HepG2 (cell line): ENCODE measurements at regions not wholly inside any gene's neighbourhood (a gene's known extent, or its start where the extent isn't known, plus 50 kb on each side); places are given as distances from the start of the nearest gene placed in this dataset.
"Not testable (repeated sequence)": the region's sequence is repeated elsewhere in the genome, so short reads cannot be mapped to it uniquely, and the experiment has no call there.

ENCODE experiments used
- ATAC-seq: fragments of 200-7000 bp; cut with Tn5 transposase; 3 replicates; pipeline ENCODE4 v1.9.1; 2020; ENCODE audit warnings: mild to moderate bottlenecking, moderate library complexity
- BruUV-seq: library from RNA; stranded (reverse); fragments of 400-500 nt; replicated peaks from 2 replicates; lab custom pipeline; 2021; lab: Mats Ljungman, UMichigan
- CTCF ChIA-PET: fragments of 300-600 bp; formaldehyde crosslinking; extraction: SDS; loops from one replicate; lab custom pipeline; 2021; ENCODE audit warnings: low total read pairs, inconsistent platforms, low intra/inter-chr PET ratio; lab: Yijun Ruan, JAX
- POLR2A ChIA-PET: fragments of 350-600 bp; sonication (Branson Sonifier 250); formaldehyde crosslinking; loops from one replicate; lab custom pipeline; 2020; ENCODE audit warnings: antibody characterized with exemption, inconsistent platforms; lab: Yijun Ruan, JAX
- DNase-seq: peaks from one replicate; pipeline ENCODE4 v3.0.0-alpha.2; 2015; ENCODE audit warnings: low spot score
- FAIRE-seq: peaks from 3 replicates; lab custom pipeline; 2011; peaks lifted over from hg19 to GRCh38; lab: Jason Lieb, UNC
- H2AFZ ChIP-seq: one replicate; pipeline ENCODE4 v1.6.1; 2011; ENCODE audit warnings: low read length, inconsistent platforms
- H3K27ac ChIP-seq: fragments of 300-600 bp; 3 replicates; pipeline ENCODE4 v1.8.0; 2011; ENCODE audit warnings: mixed run types, mild to moderate bottlenecking, mixed read lengths, low read length, inconsistent platforms; ENCODE audit not compliant: insufficient read depth; ENCODE audit errors: extremely low read length
- H3K27me3 ChIP-seq, 2 experiments: fragments of 200-600 bp in 1 of 2; 2 replicates in 1 of 2; 3 replicates in 1 of 2; pipeline versions ENCODE4 v1.6.0 to v1.8.0; 2011; ENCODE audit warnings: low read length in 2 of 2, mild to moderate bottlenecking in 2 of 2, moderate library complexity in 2 of 2, inconsistent platforms in 1 of 2; ENCODE audit not compliant: insufficient read depth in 2 of 2, control insufficient read depth in 1 of 2
- H3K36me3 ChIP-seq, 2 experiments: fragments of 200-600 bp in 1 of 2; replicated peaks in 1 of 2; 2 replicates in 1 of 2; 3 replicates in 1 of 2; pipeline versions ENCODE4 v1.5.1 to v1.8.0; 2011; ENCODE audit warnings: low read length in 2 of 2, inconsistent platforms in 1 of 2; ENCODE audit not compliant: insufficient read depth in 2 of 2, control insufficient read depth in 1 of 2
- H3K4me1 ChIP-seq: 2 replicates; pipeline ENCODE4 v1.5.1; 2012; ENCODE audit warnings: low read length, inconsistent platforms; ENCODE audit not compliant: insufficient read depth
- H3K4me2 ChIP-seq: 2 replicates; pipeline ENCODE4 v1.6.0; 2011; ENCODE audit warnings: low read depth, low read length, inconsistent platforms
- H3K4me3 ChIP-seq, 3 experiments: fragments of 200-600 bp in 1 of 3; sonication (generic), shearing (Covaris generic) in 1 of 3; replicated peaks in 1 of 3; 2 replicates each; pipeline ENCODE4 v1.5.1; 2011 to 2016; ENCODE audit warnings: low read length in 3 of 3, inconsistent platforms in 2 of 3, low read depth in 2 of 3, mild to moderate bottlenecking in 2 of 3, control low read depth in 1 of 3, mixed read lengths in 1 of 3; ENCODE audit not compliant: insufficient read depth in 1 of 3
- H3K79me2 ChIP-seq: one replicate; pipeline ENCODE4 v1.6.1; 2011; ENCODE audit warnings: low read length, inconsistent platforms; ENCODE audit not compliant: insufficient read depth
- H3K9ac ChIP-seq: 2 replicates; pipeline ENCODE4 v1.6.0; 2011; ENCODE audit warnings: mild to moderate bottlenecking, low read depth, low read length, inconsistent platforms; ENCODE audit not compliant: insufficient read depth
- H3K9me3 ChIP-seq: 2 replicates; pipeline ENCODE4 v1.5.1; 2012; ENCODE audit warnings: mild to moderate bottlenecking, low read length
- H4K20me1 ChIP-seq: 2 replicates; pipeline ENCODE4 v1.6.0; 2011; ENCODE audit warnings: inconsistent platforms, mild to moderate bottlenecking, low read length, moderate library complexity; ENCODE audit not compliant: insufficient read depth
- ATRX ChIP-seq: sonication (generic); formaldehyde crosslinking; IDR thresholded peaks from 2 replicates; pipeline ENCODE4 v1.4.0; 2020; ENCODE audit warnings: missing genetic modification reagents, borderline replicate concordance
- CBX2 ChIP-seq, 2 experiments: fragments of 200-600 bp in 1 of 2; sonication (generic); formaldehyde crosslinking in 1 of 2; IDR thresholded peaks; 2 replicates each; pipeline versions ENCODE4 v1.7.0 to v1.8.1; 2018 to 2022; ENCODE audit warnings: low read depth in 2 of 2, low read length in 1 of 2, mild to moderate bottlenecking in 1 of 2, missing genetic modification reagents in 1 of 2
- HHEX ChIP-seq: IDR thresholded peaks from 2 replicates; pipeline ENCODE4 v1.6.1; 2016; ENCODE audit warnings: control low read depth
- HINFP ChIP-seq: sonication (generic); formaldehyde crosslinking; IDR thresholded peaks from 2 replicates; pipeline ENCODE4 v1.4.0; 2020; ENCODE audit warnings: low read depth, mild to moderate bottlenecking, missing genetic modification reagents
- IRF1 ChIP-seq: sonication (generic); formaldehyde crosslinking; IDR thresholded peaks from 2 replicates; pipeline ENCODE4 v1.4.0; 2020; ENCODE audit warnings: low read depth, mild to moderate bottlenecking, missing genetic modification reagents
- RBM39 ChIP-seq: fragments of 200-400 bp; formaldehyde crosslinking; IDR thresholded peaks from one replicate; pipeline ENCODE4 v1.6.1; 2018; ENCODE audit warnings: antibody characterized with exemption, mild to moderate bottlenecking, low read depth, low read length; ENCODE audit not compliant: poor library complexity, severe bottlenecking
- TFDP1 ChIP-seq: IDR thresholded peaks from 2 replicates; pipeline ENCODE4 v1.6.1; 2016; ENCODE audit warnings: missing compliant biosample characterization, missing genetic modification reagents, borderline replicate concordance
- ZBTB7B ChIP-seq: sonication (generic); formaldehyde crosslinking; IDR thresholded peaks from 2 replicates; pipeline ENCODE4 v1.4.0; 2020; ENCODE audit warnings: missing genetic modification reagents
- ZNF329 ChIP-seq: sonication (generic); formaldehyde crosslinking; IDR thresholded peaks from 2 replicates; pipeline ENCODE4 v1.9.0; 2021; ENCODE audit warnings: low read depth, mild to moderate bottlenecking, missing genetic modification reagents
- ZNF337 ChIP-seq: sonication (generic); formaldehyde crosslinking; IDR thresholded peaks from 2 replicates; pipeline ENCODE4 v1.5.1; 2020; ENCODE audit warnings: missing genetic modification reagents, low read depth, mild to moderate bottlenecking, borderline replicate concordance
- ZNF580 ChIP-seq: IDR thresholded peaks from 2 replicates; pipeline ENCODE4 v1.6.1; 2016; ENCODE audit warnings: low read depth, borderline replicate concordance
- WGBS: methylation state at CpG from one replicate; pipeline ENCODE4 v1.1.6; 2017; ENCODE audit warnings: low lambda C conversion rate; 5-methylcytosine and 5-hydroxymethylcytosine counted together
- in situ Hi-C: cut with HindIII; loops from 2 replicates; pipeline ENCODE4 v1.10.0; 2017; ENCODE audit warnings: low pct_unique_long_range_greater_than_20kb; ENCODE audit not compliant: extremely low pct_ligation_motif_present
- intact Hi-C: fragments of 100-400 bp; cut with micrococcal nuclease; formaldehyde crosslinking; loops from one replicate; pipeline ENCODE4 v1.10.0; 2022; ENCODE audit not compliant: unreplicated experiment

GRCh38 chr15:35243758-35244157, 158.7 kb upstream of the NANOGP8 start:
- no peak for FAIRE-seq
- 85% methylated on average over 3 of the region's 3 CpGs for WGBS
- Histone ChIP-seq H3K4me1 (no peaks in the 10 kb centered on the region), H3K4me2 (no peak overlapping the region), H2AFZ (no peak overlapping the region), H3K36me3 (no peaks in the 10 kb centered on the region), H3K27me3 (no peaks in the 10 kb centered on the region), H3K9me3 (no peaks in the 10 kb centered on the region), H3K4me3 (no peak overlapping the region), H4K20me1 (no peaks in the 10 kb centered on the region), H3K79me2 (no peaks in the 10 kb centered on the region), H3K9ac (no peak overlapping the region), H3K27ac (no peak overlapping the region)
- no peak for DNase-seq
- POLR2A ChIA-PET, result no interaction called here
- ATAC-seq, result no peak
- CTCF ChIA-PET, result no interaction called here
- in situ Hi-C loops (no loop called here), intact Hi-C loops (no loop called here)
- no TSS peak for BruUV-seq
- TF ChIP-seq IRF1 (CRISPR knock-in tag) (no peak), ZNF329 (CRISPR knock-in tag) (no peak), HINFP (CRISPR knock-in tag) (no peak), TFDP1 (CRISPR knock-in tag) (no peak), ZNF580 (no peak), HHEX (CRISPR knock-in tag) (no peak), CBX2 (IDR thresholded peaks at IDR 0.05; ENCODE audit: low read depth, low read length) (no peak), CBX2 (CRISPR knock-in tag; IDR thresholded peaks at IDR 0.05; ENCODE audit: low read depth) (no peak), ZBTB7B (no peak), RBM39 (no peak), ZNF337 (CRISPR knock-in tag) (no peak), ATRX (CRISPR knock-in tag) (no peak)

- H3K27me3 ChIP-seq, POLR2A ChIA-PET, H3K36me3 ChIP-seq, H3K79me2 ChIP-seq, DNase-seq, H2AFZ ChIP-seq, H3K9ac ChIP-seq, H3K4me2 ChIP-seq, CTCF ChIA-PET, H3K27ac ChIP-seq, H4K20me1 ChIP-seq, H3K4me3 ChIP-seq, ATAC-seq, in situ Hi-C loops, intact Hi-C loops, H3K4me1 ChIP-seq, FAIRE-seq, BruUV-seq, H3K9me3 ChIP-seq: not testable (repeated sequence)
- 19% methylated on average over 6 of the region's 6 CpGs for WGBS
Measured at GRCh38 chr15:35239693-35240092, 154.6 kb upstream of the NANOGP8 start.
